NCI-H1436 (cell line): ENCODE measurements at regions not wholly inside any gene's neighbourhood (a gene's known extent, or its start where the extent isn't known, plus 50 kb on each side); places are given as distances from the start of the nearest gene placed in this dataset.

Experiments used
- DNase-seq: peaks from one replicate; lab custom pipeline; 2025; lab: John Stamatoyannopoulos, UW

DNA sequence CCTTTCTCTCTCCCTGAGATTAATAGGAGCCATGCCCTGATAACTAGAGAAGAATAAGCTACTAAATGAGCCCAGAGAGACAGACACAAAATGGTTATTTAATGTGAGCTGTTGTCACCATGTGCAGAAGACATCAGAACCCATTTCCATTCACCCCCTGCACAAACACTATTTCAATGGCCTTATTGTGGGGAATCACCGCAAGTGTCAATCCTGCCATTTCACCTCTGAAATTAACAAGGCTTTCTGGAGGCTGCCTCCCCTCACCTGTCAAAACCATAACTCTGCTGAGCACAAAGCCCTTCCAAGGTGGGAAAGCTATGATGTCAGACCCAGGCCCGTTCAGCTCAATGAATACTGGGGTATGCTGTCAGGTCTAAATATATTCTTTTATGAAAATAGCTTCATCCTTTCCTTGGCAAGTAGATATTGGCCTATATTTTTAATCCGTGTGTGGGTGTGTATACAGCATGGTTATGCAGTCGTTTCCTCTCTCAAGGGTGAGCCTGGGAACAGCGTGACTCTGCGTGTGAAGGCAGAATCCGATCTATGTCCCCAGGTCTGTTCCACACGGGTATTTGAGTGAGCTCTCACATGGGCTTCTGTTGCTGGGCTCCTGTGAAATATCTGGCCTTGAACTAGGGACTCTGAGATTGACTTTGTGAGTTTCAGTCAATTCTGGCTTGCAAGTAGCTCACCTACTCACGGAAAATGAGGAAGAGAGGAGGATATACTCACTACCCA, 266.3 kb downstream of the FBXW7 start:
- no peak for DNase-seq

DNA sequence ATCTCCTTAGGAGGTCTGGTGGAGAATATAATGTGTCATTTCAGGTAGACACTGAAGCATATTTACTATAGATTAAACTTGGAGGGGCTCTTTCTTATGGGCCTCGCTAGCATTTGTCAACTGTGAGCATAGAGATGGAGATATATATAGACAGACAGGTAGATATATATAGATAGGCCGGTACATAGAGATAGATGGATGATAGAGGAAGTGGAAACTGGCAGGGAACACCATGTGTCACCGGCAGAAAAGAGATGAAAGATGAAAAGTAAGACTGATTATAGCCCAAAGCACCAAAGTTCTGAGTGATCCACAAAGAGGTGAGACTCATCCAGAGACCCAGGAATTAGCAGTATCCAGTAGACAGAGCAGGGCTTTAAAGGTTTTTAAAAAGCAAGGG, 268.1 kb downstream of the FBXW7 start:
- DNase-seq: no peak

GRCh38 chr4:152266831-152267480, 268.9 kb downstream of the FBXW7 start:
- DNase-seq: no peak

- no peak for DNase-seq
These were observed 270.7 kb downstream of the FBXW7 start for GRCh38 chr4:152265149-152265621.

DNA sequence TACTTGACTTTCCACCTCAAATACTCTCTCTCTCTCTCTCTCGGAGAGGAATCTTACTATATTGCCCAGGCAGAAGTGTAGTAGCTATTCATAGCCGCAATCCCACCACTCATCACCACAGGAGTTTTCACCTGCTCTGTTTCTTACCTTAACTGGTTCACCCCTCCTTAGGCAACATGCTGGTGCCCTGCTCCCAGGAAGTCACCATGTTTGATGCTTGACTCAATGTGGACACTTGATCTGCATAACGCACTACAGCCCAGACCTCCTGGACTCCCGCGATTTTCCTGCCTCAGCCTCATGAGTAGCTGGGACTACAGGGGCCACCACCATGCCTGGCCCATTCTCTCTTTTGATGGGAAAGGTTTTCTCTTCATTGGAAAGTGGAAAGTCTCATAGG, 271.8 kb downstream of the FBXW7 start:
- DNase-seq: no peak

DNA sequence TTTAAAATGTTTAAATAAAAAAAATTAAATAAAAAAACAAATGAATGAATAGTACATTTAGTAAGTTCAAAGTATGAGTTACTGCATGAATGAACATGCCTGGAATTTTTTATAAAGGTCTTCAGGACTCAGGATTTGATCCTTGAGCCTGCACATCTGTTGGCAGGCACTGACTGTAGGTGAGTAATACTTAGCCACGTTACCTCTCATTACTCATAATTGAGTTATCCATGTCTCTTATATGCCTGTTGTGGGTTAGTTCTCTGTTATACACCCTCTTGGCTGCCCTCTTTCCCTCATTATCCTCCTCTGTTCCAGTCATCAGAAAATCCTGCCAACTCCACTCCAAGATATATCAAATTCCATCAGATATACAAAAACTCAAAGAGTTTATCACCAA, 276.0 kb downstream of the FBXW7 start:
- DNase-seq: no peak

GRCh38 chr4:152258804-152259708, 276.8 kb downstream of the FBXW7 start:
- no peak for DNase-seq

DNA sequence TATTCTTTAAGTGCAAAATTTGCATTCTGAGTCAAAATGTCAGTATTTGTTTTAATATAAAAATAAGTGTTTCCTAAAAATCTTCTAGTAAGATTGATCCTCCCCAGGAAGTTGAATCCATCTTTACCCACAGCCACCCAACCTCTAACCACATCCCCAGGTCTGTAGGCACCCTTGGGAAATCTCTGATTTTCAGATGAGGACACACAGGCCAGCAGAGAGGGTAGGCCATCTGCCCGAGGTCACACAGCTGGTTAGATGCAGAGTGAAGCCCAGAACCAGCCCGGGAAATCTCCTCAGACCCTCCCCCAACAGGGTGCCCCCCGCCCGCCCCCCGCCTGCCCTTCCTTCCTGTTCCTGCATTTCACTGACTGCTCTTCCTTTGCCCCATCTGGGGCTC, 277.5 kb downstream of the FBXW7 start:
- DNase-seq: no peak

DNA sequence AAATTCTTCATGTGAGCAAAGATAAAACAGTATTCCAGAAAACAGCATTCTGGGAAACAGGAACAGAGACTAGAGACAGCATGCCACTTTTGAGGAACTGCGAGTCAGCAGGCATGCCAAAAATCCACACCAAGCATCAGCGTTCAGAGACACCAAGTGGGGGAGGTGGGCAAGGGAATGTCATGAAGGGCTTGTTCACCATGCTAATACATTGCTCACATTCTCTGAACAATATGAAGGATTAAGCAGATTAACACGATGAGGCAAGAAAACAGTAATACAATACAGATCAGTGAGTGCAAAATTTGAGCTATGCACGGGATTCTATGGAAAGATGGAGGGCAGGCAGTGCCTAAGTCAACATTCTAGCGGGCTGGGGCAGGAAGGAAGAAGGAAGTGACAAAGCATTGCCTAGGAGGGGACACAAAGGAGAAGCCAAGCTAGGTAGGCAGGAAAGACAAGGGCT, 278.3 kb downstream of the FBXW7 start:
- no peak for DNase-seq

GRCh38 chr4:152256996-152257395, 278.9 kb downstream of the FBXW7 start:
- no peak for DNase-seq

- DNase-seq: peak; percentile 28
These were observed 280.5 kb downstream of the FBXW7 start for GRCh38 chr4:152255437-152255836.

GRCh38 chr4:152248347-152248746, 287.5 kb downstream of the FBXW7 start:
- DNase-seq: no peak

GRCh38 chr4:152247271-152247975, 288.5 kb downstream of the FBXW7 start:
- no peak for DNase-seq

DNA sequence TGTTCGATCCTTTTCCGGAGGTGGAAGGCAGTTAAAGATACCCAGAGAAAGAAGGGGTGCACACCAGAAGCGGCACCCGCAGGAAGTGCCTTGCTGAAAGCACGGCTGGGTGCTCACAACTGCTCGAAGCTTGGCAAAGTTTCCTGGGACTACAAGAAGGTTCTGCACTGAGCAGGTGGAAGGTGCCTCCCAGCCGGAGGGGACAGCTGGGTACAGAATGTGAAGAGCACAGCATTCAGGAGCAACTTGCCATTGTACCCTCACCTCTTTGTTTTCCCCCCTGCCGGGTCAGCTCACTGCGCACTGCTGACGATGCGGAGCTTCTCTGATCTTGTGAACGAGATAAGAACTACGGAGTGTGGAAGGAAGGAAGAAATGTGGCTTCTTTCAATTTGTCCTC, 289.2 kb downstream of the FBXW7 start:
- DNase-seq: no peak

GRCh38 chr4:152245680-152246079, 290.2 kb downstream of the FBXW7 start:
- no peak for DNase-seq

GRCh38 chr4:152244659-152245058, 291.2 kb downstream of the FBXW7 start:
- no peak for DNase-seq

- no peak for DNase-seq
These were observed 291.8 kb downstream of the FBXW7 start for GRCh38 chr4:152243896-152244595.

GRCh38 chr4:152243206-152243605, 292.7 kb downstream of the FBXW7 start:
- no peak for DNase-seq

DNA sequence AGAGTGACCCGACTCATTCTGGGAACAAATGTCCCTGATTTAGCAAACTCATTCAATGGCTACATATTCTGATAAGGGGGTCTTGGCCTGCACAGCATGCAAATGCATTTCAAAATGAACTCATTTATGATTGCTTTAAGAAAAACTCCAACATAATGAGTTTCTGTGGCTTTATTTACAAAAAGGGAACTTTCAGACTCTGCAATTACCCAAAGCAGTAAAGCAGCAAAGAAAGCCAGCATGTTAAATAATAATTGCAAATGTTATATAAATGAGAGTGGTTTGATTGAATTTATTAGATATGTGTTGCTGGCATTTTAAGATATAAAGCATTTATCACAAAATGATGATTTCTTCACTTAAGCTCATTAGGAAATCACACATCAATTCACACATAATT, 295.7 kb downstream of the FBXW7 start:
- no peak for DNase-seq

- DNase-seq: no peak
These were observed 296.7 kb downstream of the FBXW7 start for GRCh38 chr4:152239216-152239615.

GRCh38 chr4:152236519-152237056, 299.3 kb downstream of the FBXW7 start:
- no peak for DNase-seq
